HEK293 (cell line): ENCODE measurements at regions not wholly inside any gene's neighbourhood (a gene's known extent, or its start where the extent isn't known, plus 50 kb on each side); places are given as distances from the start of the nearest gene placed in this dataset.

ENCODE experiments used
- CTCF ChIA-PET: fragments of 350-600 bp; formaldehyde crosslinking; extraction: SDS; loops from one replicate; lab custom pipeline; 2021; ENCODE audit warnings: antibody characterized with exemption; lab: Yijun Ruan, JAX
- POLR2A ChIA-PET: fragments of 300-600 bp; formaldehyde crosslinking; extraction: SDS; loops from one replicate; lab custom pipeline; 2020; ENCODE audit warnings: antibody characterized with exemption, inconsistent platforms; lab: Yijun Ruan, JAX
- H3K27ac ChIP-seq: fragments of 200-500 bp; sonication (Bioruptor generic); 2 replicates; pipeline ENCODE4 v1.5.1; 2014; ENCODE audit warnings: low read depth, low read length, control low read depth, inconsistent platforms; ENCODE audit errors: extremely low read depth
- H3K36me3 ChIP-seq, 2 experiments: fragments of 200-500 bp in 1 of 2; sonication (Bioruptor generic) in 1 of 2; 1 replicate in 1 of 2; 2 replicates in 1 of 2; pipeline ENCODE4 v1.5.1; 2014 to 2017; ENCODE audit warnings: inconsistent platforms in 2 of 2, low read length in 2 of 2; ENCODE audit not compliant: control insufficient read depth in 2 of 2, insufficient read depth in 1 of 2
- H3K4me1 ChIP-seq: fragments of 200-500 bp; sonication (Bioruptor generic); 2 replicates; pipeline ENCODE4 v1.5.1; 2014; ENCODE audit warnings: mild to moderate bottlenecking, low read length, inconsistent platforms; ENCODE audit not compliant: control insufficient read depth, insufficient read depth
- H3K4me3 ChIP-seq: 2 replicates; pipeline ENCODE4 v1.5.1; 2011; ENCODE audit warnings: low read depth, mild to moderate bottlenecking, control low read depth, low read length, moderate library complexity
- H3K9me3 ChIP-seq: fragments of 200-500 bp; sonication (Bioruptor generic); 2 replicates; pipeline ENCODE4 v1.5.1; 2014; ENCODE audit warnings: low read depth, low read length, inconsistent platforms; ENCODE audit not compliant: control insufficient read depth, insufficient read depth
- HOXC10 ChIP-seq: sonication (generic); formaldehyde crosslinking; IDR thresholded peaks from 2 replicates; pipeline ENCODE4 v1.8.1; 2023; ENCODE audit warnings: mild to moderate bottlenecking, missing genetic modification reagents
- KLF1 ChIP-seq: fragments of 450-650 bp; formaldehyde crosslinking; IDR thresholded peaks from 2 replicates; pipeline ENCODE4 v1.5.1; 2016; ENCODE audit warnings: missing biosample characterization, missing genetic modification characterization
- SCRT1 ChIP-seq: fragments of 450-650 bp; formaldehyde crosslinking; IDR thresholded peaks from 2 replicates; pipeline ENCODE4 v1.5.1; 2016; ENCODE audit warnings: missing biosample characterization, missing genetic modification characterization, borderline replicate concordance
- ZEB2 ChIP-seq: fragments of 450-650 bp; formaldehyde crosslinking; IDR thresholded peaks from 2 replicates; pipeline ENCODE4 v1.5.1; 2016; ENCODE audit warnings: missing biosample characterization, missing genetic modification characterization
- ZNF112 ChIP-seq: fragments of 450-650 bp; formaldehyde crosslinking; IDR thresholded peaks from 2 replicates; pipeline ENCODE4 v1.5.0; 2017; ENCODE audit warnings: missing biosample characterization, missing genetic modification characterization
- ZNF132 ChIP-seq: fragments of 450-650 bp; formaldehyde crosslinking; IDR thresholded peaks from 2 replicates; pipeline ENCODE4 v1.5.1; 2017; ENCODE audit warnings: missing biosample characterization, missing genetic modification characterization, borderline replicate concordance
- ZNF140 ChIP-seq: fragments of 450-650 bp; formaldehyde crosslinking; IDR thresholded peaks from 2 replicates; pipeline ENCODE4 v1.5.1; 2016; ENCODE audit warnings: missing biosample characterization, missing genetic modification characterization
- ZNF302 ChIP-seq: fragments of 450-650 bp; formaldehyde crosslinking; IDR thresholded peaks from 2 replicates; pipeline ENCODE4 v1.5.1; 2016; ENCODE audit warnings: missing biosample characterization, missing genetic modification characterization, low read depth
- ZNF391 ChIP-seq: fragments of 450-650 bp; formaldehyde crosslinking; IDR thresholded peaks from 2 replicates; pipeline ENCODE4 v1.5.1; 2016; ENCODE audit warnings: low read depth, missing biosample characterization, missing genetic modification characterization, borderline replicate concordance
- ZNF433 ChIP-seq: fragments of 450-650 bp; formaldehyde crosslinking; IDR thresholded peaks from 2 replicates; pipeline ENCODE4 v1.5.1; 2016; ENCODE audit warnings: missing biosample characterization, missing genetic modification characterization, low read depth
- ZNF560 ChIP-seq: fragments of 450-650 bp; formaldehyde crosslinking; IDR thresholded peaks from 2 replicates; pipeline ENCODE4 v1.5.1; 2017; ENCODE audit warnings: missing biosample characterization, missing genetic modification characterization, borderline replicate concordance
- ZNF596 ChIP-seq: fragments of 450-650 bp; IDR thresholded peaks from 2 replicates; pipeline ENCODE4 v1.5.0; 2018; ENCODE audit warnings: missing biosample characterization, mild to moderate bottlenecking, missing genetic modification characterization, moderate library complexity
- ZNF623 ChIP-seq: fragments of 450-650 bp; formaldehyde crosslinking; IDR thresholded peaks from 2 replicates; pipeline ENCODE4 v1.5.1; 2016; ENCODE audit warnings: missing biosample characterization, missing genetic modification characterization
- ZNF629 ChIP-seq: fragments of 450-650 bp; formaldehyde crosslinking; IDR thresholded peaks from 2 replicates; pipeline ENCODE4 v1.5.1; 2017; ENCODE audit warnings: missing biosample characterization, missing genetic modification characterization
- ZNF747 ChIP-seq: fragments of 450-650 bp; formaldehyde crosslinking; IDR thresholded peaks from 2 replicates; pipeline ENCODE4 v1.5.1; 2016; ENCODE audit warnings: missing biosample characterization, missing genetic modification characterization
- ZNF76 ChIP-seq: fragments of 450-650 bp; formaldehyde crosslinking; IDR thresholded peaks from 2 replicates; pipeline ENCODE4; 2016; ENCODE audit warnings: low read depth, missing biosample characterization, missing genetic modification characterization, borderline replicate concordance
- ZNF768 ChIP-seq: fragments of 450-650 bp; formaldehyde crosslinking; IDR thresholded peaks from 2 replicates; pipeline ENCODE4 v1.5.1; 2018; ENCODE audit warnings: missing biosample characterization, mild to moderate bottlenecking, missing genetic modification characterization
- ZNF791 ChIP-seq: fragments of 450-650 bp; formaldehyde crosslinking; IDR thresholded peaks from 2 replicates; pipeline ENCODE4 v1.5.1; 2016; ENCODE audit warnings: missing biosample characterization, missing genetic modification characterization
- ZSCAN16 ChIP-seq: fragments of 450-650 bp; formaldehyde crosslinking; IDR thresholded peaks from 2 replicates; pipeline ENCODE4 v1.5.1; 2016; ENCODE audit warnings: missing biosample characterization, missing genetic modification characterization
- ZSCAN30 ChIP-seq: fragments of 450-650 bp; IDR thresholded peaks from 2 replicates; pipeline ENCODE4 v1.5.1; 2018; ENCODE audit warnings: missing biosample characterization, mild to moderate bottlenecking, missing genetic modification characterization, moderate library complexity
- ZXDB ChIP-seq: fragments of 450-650 bp; formaldehyde crosslinking; IDR thresholded peaks from 2 replicates; pipeline ENCODE4 v1.5.1; 2016; ENCODE audit warnings: missing biosample characterization, missing genetic modification characterization
- TF ChIP-seq, protein P1 (sequence below): fragments of 450-650 bp; formaldehyde crosslinking; IDR thresholded peaks from 2 replicates; pipeline ENCODE4 v1.5.1; 2016; ENCODE audit warnings: missing biosample characterization, missing genetic modification characterization

- H3K9me3 ChIP-seq = no peaks in the 10 kb centered on the region
- ChIA-PET POLR2A (no interaction called here), CTCF (no interaction called here)
- TF ChIP-seq ZNF132 (tag by site-specific recombination) = no peak
- TF ChIP-seq ZNF629 (tag by site-specific recombination) = no peak
- H3K4me3 ChIP-seq = no peak overlapping the region
- no peaks in the 10 kb centered on the region for H3K4me1 ChIP-seq
- H3K27ac ChIP-seq = no peak overlapping the region
- no peaks in the 10 kb centered on the region for H3K36me3 ChIP-seq
Measured at GRCh38 chr16:76835339-76835738, 355.7 kb upstream of the MON1B start.

- Histone ChIP-seq H3K9me3 (no peaks in the 10 kb centered on the region), H3K4me3 (no peak overlapping the region), H3K4me1 (no peaks in the 10 kb centered on the region), H3K27ac (no peak overlapping the region), H3K36me3 (no peaks in the 10 kb centered on the region)
- CTCF ChIA-PET = no interaction called here
- TF ChIP-seq KLF1 (tag by site-specific recombination) (no peak), ZNF433 (tag by site-specific recombination) (no peak), ZNF791 (tag by site-specific recombination) (no peak), ZEB2 (tag by site-specific recombination) (no peak), ZNF302 (tag by site-specific recombination) (no peak), ZNF76 (tag by site-specific recombination) (no peak), ZNF747 (no peak), ZNF391 (tag by site-specific recombination) (no peak), HOXC10 (CRISPR knock-in tag) (no peak), ZNF623 (tag by site-specific recombination) (no peak)
- POLR2A ChIA-PET = no interaction called here
Measured at GRCh38 chr16:76835779-76836300, 355.1 kb upstream of the MON1B start.

GRCh38 chr16:76837872-76838271 is 353.1 kb upstream of the MON1B start:
- no peaks in the 10 kb centered on the region for H3K36me3 ChIP-seq
- CTCF ChIA-PET = no interaction called here
- no peak overlapping the region for H3K27ac ChIP-seq
- no peaks in the 10 kb centered on the region for H3K4me1 ChIP-seq
- TF ChIP-seq ZNF302 (tag by site-specific recombination) = no peak
- no peak for TF ChIP-seq SCRT1
- no peak for TF ChIP-seq ZNF596 (tag by site-specific recombination)
- no peak for TF ChIP-seq ZSCAN16
- TF ChIP-seq ZNF112 (tag by site-specific recombination) = no peak
- no peak for TF ChIP-seq ZSCAN30 (tag by site-specific recombination)
- no peak for TF ChIP-seq ZNF560 (tag by site-specific recombination)
- no peak for TF ChIP-seq ZXDB (tag by site-specific recombination)
- TF ChIP-seq ZNF768 (tag by site-specific recombination) = no peak
- TF ChIP-seq ZNF140 = no peak
- TF ChIP-seq, protein P1, sequence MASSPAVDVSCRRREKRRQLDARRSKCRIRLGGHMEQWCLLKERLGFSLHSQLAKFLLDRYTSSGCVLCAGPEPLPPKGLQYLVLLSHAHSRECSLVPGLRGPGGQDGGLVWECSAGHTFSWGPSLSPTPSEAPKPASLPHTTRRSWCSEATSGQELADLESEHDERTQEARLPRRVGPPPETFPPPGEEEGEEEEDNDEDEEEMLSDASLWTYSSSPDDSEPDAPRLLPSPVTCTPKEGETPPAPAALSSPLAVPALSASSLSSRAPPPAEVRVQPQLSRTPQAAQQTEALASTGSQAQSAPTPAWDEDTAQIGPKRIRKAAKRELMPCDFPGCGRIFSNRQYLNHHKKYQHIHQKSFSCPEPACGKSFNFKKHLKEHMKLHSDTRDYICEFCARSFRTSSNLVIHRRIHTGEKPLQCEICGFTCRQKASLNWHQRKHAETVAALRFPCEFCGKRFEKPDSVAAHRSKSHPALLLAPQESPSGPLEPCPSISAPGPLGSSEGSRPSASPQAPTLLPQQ = no peak
- TF ChIP-seq, all 188 proteins: peak for 0
- no peak overlapping the region for H3K4me3 ChIP-seq
- POLR2A ChIA-PET = no interaction called here
- H3K9me3 ChIP-seq = no peaks in the 10 kb centered on the region
